HEK293 (cell line): ENCODE measurements at regions not wholly inside any gene's neighbourhood (a gene's known extent, or its start where the extent isn't known, plus 50 kb on each side); places are given as distances from the start of the nearest gene placed in this dataset.

Experiments used
- HOXA7 ChIP-seq: sonication (generic); formaldehyde crosslinking; IDR thresholded peaks from 2 replicates; pipeline ENCODE4 v1.8.1; 2022; ENCODE audit warnings: missing genetic modification reagents, borderline replicate concordance
- KLF16 ChIP-seq: fragments of 450-650 bp; formaldehyde crosslinking; IDR thresholded peaks from 2 replicates; pipeline ENCODE4 v1.5.1; 2017; ENCODE audit warnings: missing biosample characterization, missing genetic modification characterization
- MEIS1 ChIP-seq: sonication (generic); formaldehyde crosslinking; IDR thresholded peaks from 2 replicates; pipeline ENCODE4 v1.8.1; 2022; ENCODE audit warnings: missing genetic modification reagents, mild to moderate bottlenecking, borderline replicate concordance
- ZBTB8A ChIP-seq: fragments of 450-650 bp; formaldehyde crosslinking; IDR thresholded peaks from 2 replicates; pipeline ENCODE4 v1.5.1; 2016; ENCODE audit warnings: missing biosample characterization, missing genetic modification characterization
- ZNF146 ChIP-seq: fragments of 450-650 bp; formaldehyde crosslinking; IDR thresholded peaks from 2 replicates; pipeline ENCODE4 v1.5.1; 2016; ENCODE audit warnings: missing biosample characterization, missing genetic modification characterization
- ZNF416 ChIP-seq: fragments of 450-650 bp; formaldehyde crosslinking; IDR thresholded peaks from 2 replicates; pipeline ENCODE4 v1.5.1; 2016; ENCODE audit warnings: missing biosample characterization, missing genetic modification characterization
- ZNF473 ChIP-seq: fragments of 450-650 bp; formaldehyde crosslinking; IDR thresholded peaks from 2 replicates; pipeline ENCODE4 v1.5.1; 2017; ENCODE audit warnings: missing biosample characterization, missing genetic modification characterization
- ZNF776 ChIP-seq: fragments of 450-650 bp; formaldehyde crosslinking; IDR thresholded peaks from 2 replicates; pipeline ENCODE4 v1.5.0; 2017; ENCODE audit warnings: missing biosample characterization, missing genetic modification characterization, borderline replicate concordance
- ZNF791 ChIP-seq: fragments of 450-650 bp; formaldehyde crosslinking; IDR thresholded peaks from 2 replicates; pipeline ENCODE4 v1.5.1; 2016; ENCODE audit warnings: missing biosample characterization, missing genetic modification characterization
- TF ChIP-seq, protein P1 (sequence below): fragments of 450-650 bp; formaldehyde crosslinking; IDR thresholded peaks from 2 replicates; pipeline ENCODE4 v1.5.1; 2016; ENCODE audit warnings: missing biosample characterization, missing genetic modification characterization
- TF ChIP-seq, protein P2 (sequence below): fragments of 450-650 bp; formaldehyde crosslinking; IDR thresholded peaks from 2 replicates; pipeline ENCODE4 v1.5.1; 2017; ENCODE audit warnings: missing biosample characterization, missing genetic modification characterization
- TF ChIP-seq, protein P3 (sequence below): fragments of 450-650 bp; formaldehyde crosslinking; IDR thresholded peaks from 2 replicates; pipeline ENCODE4 v1.5.1; 2016; ENCODE audit warnings: missing biosample characterization, missing genetic modification characterization
- TF ChIP-seq, protein P4 (sequence below): fragments of 450-650 bp; formaldehyde crosslinking; IDR thresholded peaks from 2 replicates; pipeline ENCODE4 v1.5.1; 2016; ENCODE audit warnings: missing biosample characterization, missing genetic modification characterization

DNA sequence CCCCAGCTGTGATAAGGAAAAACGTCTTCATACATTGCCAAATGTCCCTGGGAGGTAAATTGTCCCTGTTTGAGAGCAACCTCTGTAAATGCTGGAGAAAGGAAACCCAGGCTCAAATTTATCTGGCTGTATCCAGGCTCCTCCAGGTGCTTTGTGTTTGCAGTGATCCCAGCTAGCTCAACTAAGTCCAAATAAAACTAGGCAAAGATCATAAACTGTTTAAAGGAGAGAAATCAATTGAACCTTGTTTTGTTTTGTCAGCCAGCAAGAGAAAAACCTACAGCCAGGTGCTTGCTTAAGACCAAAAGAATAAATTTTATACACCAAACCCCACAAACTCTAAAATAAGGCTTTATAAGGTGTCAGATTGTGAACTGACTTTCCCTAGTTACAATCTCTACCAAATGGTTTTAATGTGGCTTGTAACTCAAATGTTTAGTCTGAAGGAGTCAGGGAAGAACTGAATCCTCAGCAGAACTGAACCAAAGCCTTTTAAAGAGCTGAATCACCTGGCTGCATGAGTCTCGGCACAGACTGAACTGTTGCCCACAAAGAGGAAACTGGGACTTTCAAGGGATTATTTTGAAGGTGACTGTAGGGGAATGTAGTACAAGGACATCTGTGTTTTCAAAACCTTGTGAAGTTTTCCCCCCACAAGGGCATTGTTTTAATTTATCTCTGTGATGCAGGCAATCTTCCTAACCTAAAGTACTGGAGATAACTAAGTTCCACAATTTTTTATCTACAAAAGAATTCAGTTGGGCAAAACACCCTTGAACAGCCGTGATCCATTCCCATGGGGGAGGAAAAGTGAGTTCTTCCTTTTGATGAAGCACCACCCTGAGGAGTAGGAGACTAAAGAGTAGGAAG, 201.7 kb upstream of the TARS1 start:
- TF ChIP-seq, protein P1, sequence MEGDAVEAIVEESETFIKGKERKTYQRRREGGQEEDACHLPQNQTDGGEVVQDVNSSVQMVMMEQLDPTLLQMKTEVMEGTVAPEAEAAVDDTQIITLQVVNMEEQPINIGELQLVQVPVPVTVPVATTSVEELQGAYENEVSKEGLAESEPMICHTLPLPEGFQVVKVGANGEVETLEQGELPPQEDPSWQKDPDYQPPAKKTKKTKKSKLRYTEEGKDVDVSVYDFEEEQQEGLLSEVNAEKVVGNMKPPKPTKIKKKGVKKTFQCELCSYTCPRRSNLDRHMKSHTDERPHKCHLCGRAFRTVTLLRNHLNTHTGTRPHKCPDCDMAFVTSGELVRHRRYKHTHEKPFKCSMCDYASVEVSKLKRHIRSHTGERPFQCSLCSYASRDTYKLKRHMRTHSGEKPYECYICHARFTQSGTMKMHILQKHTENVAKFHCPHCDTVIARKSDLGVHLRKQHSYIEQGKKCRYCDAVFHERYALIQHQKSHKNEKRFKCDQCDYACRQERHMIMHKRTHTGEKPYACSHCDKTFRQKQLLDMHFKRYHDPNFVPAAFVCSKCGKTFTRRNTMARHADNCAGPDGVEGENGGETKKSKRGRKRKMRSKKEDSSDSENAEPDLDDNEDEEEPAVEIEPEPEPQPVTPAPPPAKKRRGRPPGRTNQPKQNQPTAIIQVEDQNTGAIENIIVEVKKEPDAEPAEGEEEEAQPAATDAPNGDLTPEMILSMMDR (tag by site-specific recombination) = no peak
- no peak for TF ChIP-seq MEIS1 (CRISPR knock-in tag)
- no peak for TF ChIP-seq HOXA7 (CRISPR knock-in tag)
- TF ChIP-seq, protein P2, sequence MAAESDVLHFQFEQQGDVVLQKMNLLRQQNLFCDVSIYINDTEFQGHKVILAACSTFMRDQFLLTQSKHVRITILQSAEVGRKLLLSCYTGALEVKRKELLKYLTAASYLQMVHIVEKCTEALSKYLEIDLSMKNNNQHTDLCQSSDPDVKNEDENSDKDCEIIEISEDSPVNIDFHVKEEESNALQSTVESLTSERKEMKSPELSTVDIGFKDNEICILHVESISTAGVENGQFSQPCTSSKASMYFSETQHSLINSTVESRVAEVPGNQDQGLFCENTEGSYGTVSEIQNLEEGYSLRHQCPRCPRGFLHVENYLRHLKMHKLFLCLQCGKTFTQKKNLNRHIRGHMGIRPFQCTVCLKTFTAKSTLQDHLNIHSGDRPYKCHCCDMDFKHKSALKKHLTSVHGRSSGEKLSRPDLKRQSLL (tag by site-specific recombination) = no peak
- TF ChIP-seq ZNF146 (tag by site-specific recombination) = no peak
- no peak for TF ChIP-seq ZNF473 (tag by site-specific recombination)
- no peak for TF ChIP-seq ZBTB8A (tag by site-specific recombination)
- TF ChIP-seq, protein P3, sequence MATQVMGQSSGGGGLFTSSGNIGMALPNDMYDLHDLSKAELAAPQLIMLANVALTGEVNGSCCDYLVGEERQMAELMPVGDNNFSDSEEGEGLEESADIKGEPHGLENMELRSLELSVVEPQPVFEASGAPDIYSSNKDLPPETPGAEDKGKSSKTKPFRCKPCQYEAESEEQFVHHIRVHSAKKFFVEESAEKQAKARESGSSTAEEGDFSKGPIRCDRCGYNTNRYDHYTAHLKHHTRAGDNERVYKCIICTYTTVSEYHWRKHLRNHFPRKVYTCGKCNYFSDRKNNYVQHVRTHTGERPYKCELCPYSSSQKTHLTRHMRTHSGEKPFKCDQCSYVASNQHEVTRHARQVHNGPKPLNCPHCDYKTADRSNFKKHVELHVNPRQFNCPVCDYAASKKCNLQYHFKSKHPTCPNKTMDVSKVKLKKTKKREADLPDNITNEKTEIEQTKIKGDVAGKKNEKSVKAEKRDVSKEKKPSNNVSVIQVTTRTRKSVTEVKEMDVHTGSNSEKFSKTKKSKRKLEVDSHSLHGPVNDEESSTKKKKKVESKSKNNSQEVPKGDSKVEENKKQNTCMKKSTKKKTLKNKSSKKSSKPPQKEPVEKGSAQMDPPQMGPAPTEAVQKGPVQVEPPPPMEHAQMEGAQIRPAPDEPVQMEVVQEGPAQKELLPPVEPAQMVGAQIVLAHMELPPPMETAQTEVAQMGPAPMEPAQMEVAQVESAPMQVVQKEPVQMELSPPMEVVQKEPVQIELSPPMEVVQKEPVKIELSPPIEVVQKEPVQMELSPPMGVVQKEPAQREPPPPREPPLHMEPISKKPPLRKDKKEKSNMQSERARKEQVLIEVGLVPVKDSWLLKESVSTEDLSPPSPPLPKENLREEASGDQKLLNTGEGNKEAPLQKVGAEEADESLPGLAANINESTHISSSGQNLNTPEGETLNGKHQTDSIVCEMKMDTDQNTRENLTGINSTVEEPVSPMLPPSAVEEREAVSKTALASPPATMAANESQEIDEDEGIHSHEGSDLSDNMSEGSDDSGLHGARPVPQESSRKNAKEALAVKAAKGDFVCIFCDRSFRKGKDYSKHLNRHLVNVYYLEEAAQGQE = no peak
- no peak for TF ChIP-seq ZNF416 (tag by site-specific recombination)
- TF ChIP-seq KLF16 = no peak
- no peak for TF ChIP-seq ZNF791 (tag by site-specific recombination)
- TF ChIP-seq, protein P4, sequence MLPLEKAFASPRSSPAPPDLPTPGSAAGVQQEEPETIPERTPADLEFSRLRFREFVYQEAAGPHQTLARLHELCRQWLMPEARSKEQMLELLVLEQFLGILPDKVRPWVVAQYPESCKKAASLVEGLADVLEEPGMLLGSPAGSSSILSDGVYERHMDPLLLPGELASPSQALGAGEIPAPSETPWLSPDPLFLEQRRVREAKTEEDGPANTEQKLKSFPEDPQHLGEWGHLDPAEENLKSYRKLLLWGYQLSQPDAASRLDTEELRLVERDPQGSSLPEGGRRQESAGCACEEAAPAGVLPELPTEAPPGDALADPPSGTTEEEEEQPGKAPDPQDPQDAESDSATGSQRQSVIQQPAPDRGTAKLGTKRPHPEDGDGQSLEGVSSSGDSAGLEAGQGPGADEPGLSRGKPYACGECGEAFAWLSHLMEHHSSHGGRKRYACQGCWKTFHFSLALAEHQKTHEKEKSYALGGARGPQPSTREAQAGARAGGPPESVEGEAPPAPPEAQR (tag by site-specific recombination) = no peak
- no peak for TF ChIP-seq ZNF776 (tag by site-specific recombination)
